ENCODE measurements at regions not wholly inside any gene's neighbourhood (a gene's known extent, or its start where the extent isn't known, plus 50 kb on each side); places are given as distances from the start of the nearest gene placed in this dataset.

GRCh38 chr4:136457004-136457403 is 1075.3 kb downstream of the PCDH18 start:
- Histone ChIP-seq H3K27ac (ENCODE audit: low read length) (no peak overlapping the region), H3K4me3 (ENCODE audit: low read length) (no peak overlapping the region), H3K36me3 (ENCODE audit: control insufficient read depth, insufficient read depth, low read length) (no peaks in the 10 kb centered on the region), H3K27me3 (ENCODE audit: control insufficient read depth, insufficient read depth, low read length) (no peaks in the 10 kb centered on the region), H3K4me1 (ENCODE audit: control insufficient read depth, insufficient read depth, low read length) (no peaks in the 10 kb centered on the region), H3K9me3 (replicated peaks; ENCODE audit: control insufficient read depth, low read depth, low read length) (peaks cover 2% of the 10 kb centered on the region)
- no peak for DNase-seq
- WGBS (ENCODE audit: insufficient coverage): 88% methylated on average over 2 of the region's 2 CpGs

GRCh38 chr4:136443006-136443405 is 1089.3 kb downstream of the PCDH18 start:
- 63% methylated on average over 2 of the region's 4 CpGs for WGBS (ENCODE audit: insufficient coverage)
- H3K4me3 ChIP-seq (ENCODE audit: low read length): no peak overlapping the region
- H3K9me3 ChIP-seq (replicated peaks; ENCODE audit: control insufficient read depth, low read depth, low read length): no peaks in the 10 kb centered on the region
- H3K36me3 ChIP-seq (ENCODE audit: control insufficient read depth, insufficient read depth, low read length): no peaks in the 10 kb centered on the region
- H3K27ac ChIP-seq (ENCODE audit: low read length): no peak overlapping the region
- H3K27me3 ChIP-seq (ENCODE audit: control insufficient read depth, insufficient read depth, low read length): no peaks in the 10 kb centered on the region
- DNase-seq: no peak
- no peaks in the 10 kb centered on the region for H3K4me1 ChIP-seq (ENCODE audit: control insufficient read depth, insufficient read depth, low read length)

GRCh38 chr4:136442447-136442846 is 1089.8 kb downstream of the PCDH18 start:
- Histone ChIP-seq H3K36me3 (ENCODE audit: control insufficient read depth, insufficient read depth, low read length) (no peaks in the 10 kb centered on the region), H3K27me3 (ENCODE audit: control insufficient read depth, insufficient read depth, low read length) (no peaks in the 10 kb centered on the region), H3K4me3 (ENCODE audit: low read length) (no peak overlapping the region), H3K9me3 (replicated peaks; ENCODE audit: control insufficient read depth, low read depth, low read length) (no peaks in the 10 kb centered on the region), H3K27ac (ENCODE audit: low read length) (no peak overlapping the region), H3K4me1 (ENCODE audit: control insufficient read depth, insufficient read depth, low read length) (no peaks in the 10 kb centered on the region)
- DNase-seq: no peak
- 93% methylated on average over 5 of the region's 5 CpGs for WGBS (ENCODE audit: insufficient coverage)

- Histone ChIP-seq H3K9me3 (replicated peaks; ENCODE audit: control insufficient read depth, low read depth, low read length) (no peaks in the 10 kb centered on the region), H3K27me3 (ENCODE audit: control insufficient read depth, insufficient read depth, low read length) (no peaks in the 10 kb centered on the region), H3K4me1 (ENCODE audit: control insufficient read depth, insufficient read depth, low read length) (no peaks in the 10 kb centered on the region), H3K4me3 (ENCODE audit: low read length) (no peak overlapping the region), H3K27ac (ENCODE audit: low read length) (no peak overlapping the region), H3K36me3 (ENCODE audit: control insufficient read depth, insufficient read depth, low read length) (no peaks in the 10 kb centered on the region)
- 93% methylated on average over 2 of the region's 7 CpGs for WGBS (ENCODE audit: insufficient coverage)
- no peak for DNase-seq
These were observed 1090.5 kb downstream of the PCDH18 start for GRCh38 chr4:136441629-136442282.

- Histone ChIP-seq H3K27me3 (ENCODE audit: control insufficient read depth, insufficient read depth, low read length) (no peaks in the 10 kb centered on the region), H3K27ac (ENCODE audit: low read length) (no peak overlapping the region), H3K36me3 (ENCODE audit: control insufficient read depth, insufficient read depth, low read length) (no peaks in the 10 kb centered on the region), H3K4me3 (ENCODE audit: low read length) (no peak overlapping the region), H3K4me1 (ENCODE audit: control insufficient read depth, insufficient read depth, low read length) (no peaks in the 10 kb centered on the region), H3K9me3 (replicated peaks; ENCODE audit: control insufficient read depth, low read depth, low read length) (no peaks in the 10 kb centered on the region)
- no peak for DNase-seq
These were observed 1093.6 kb downstream of the PCDH18 start for GRCh38 chr4:136438645-136439044.

DNA sequence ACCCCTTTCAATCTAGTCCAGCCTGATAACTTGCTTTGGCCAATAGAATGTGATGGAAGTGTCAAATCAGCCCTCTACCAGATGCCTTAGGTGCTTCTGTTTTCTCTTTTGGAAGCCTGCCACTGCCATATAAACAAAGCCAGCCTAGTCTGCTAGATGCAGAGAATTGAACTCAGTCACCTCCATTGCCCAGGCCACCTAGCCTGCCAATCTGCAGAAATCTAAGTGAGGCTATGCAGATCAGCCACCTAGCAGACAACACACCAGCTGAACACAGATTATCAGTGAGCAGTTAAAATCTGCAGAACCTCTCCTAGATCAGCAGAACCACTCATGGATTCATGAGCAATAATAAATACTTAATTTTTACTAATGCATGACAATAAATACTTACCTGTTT is 1108.2 kb downstream of the PCDH18 start:
- Histone ChIP-seq H3K4me3 (ENCODE audit: low read length) (no peak overlapping the region), H3K9me3 (replicated peaks; ENCODE audit: control insufficient read depth, low read depth, low read length) (no peaks in the 10 kb centered on the region), H3K36me3 (ENCODE audit: control insufficient read depth, insufficient read depth, low read length) (no peaks in the 10 kb centered on the region)

GRCh38 chr4:136414981-136415380 is 1117.3 kb downstream of the PCDH18 start:
- H3K27me3 ChIP-seq (ENCODE audit: control insufficient read depth, insufficient read depth, low read length): no peaks in the 10 kb centered on the region
- H3K9me3 ChIP-seq (replicated peaks; ENCODE audit: control insufficient read depth, low read depth, low read length): no peaks in the 10 kb centered on the region
- no peaks in the 10 kb centered on the region for H3K4me1 ChIP-seq (ENCODE audit: control insufficient read depth, insufficient read depth, low read length)
- H3K36me3 ChIP-seq (ENCODE audit: control insufficient read depth, insufficient read depth, low read length): no peaks in the 10 kb centered on the region
- no peak overlapping the region for H3K27ac ChIP-seq (ENCODE audit: low read length)
- no peak overlapping the region for H3K4me3 ChIP-seq (ENCODE audit: low read length)
- peak; percentile 22 for DNase-seq

More for the DNA sequence above, 1108.2 kb downstream of the PCDH18 start:
- Histone ChIP-seq H3K27me3 (ENCODE audit: control insufficient read depth, insufficient read depth, low read length) (no peaks in the 10 kb centered on the region), H3K27ac (ENCODE audit: low read length) (no peak overlapping the region), H3K4me1 (ENCODE audit: control insufficient read depth, insufficient read depth, low read length) (no peaks in the 10 kb centered on the region)
- DNase-seq: no peak

DNA sequence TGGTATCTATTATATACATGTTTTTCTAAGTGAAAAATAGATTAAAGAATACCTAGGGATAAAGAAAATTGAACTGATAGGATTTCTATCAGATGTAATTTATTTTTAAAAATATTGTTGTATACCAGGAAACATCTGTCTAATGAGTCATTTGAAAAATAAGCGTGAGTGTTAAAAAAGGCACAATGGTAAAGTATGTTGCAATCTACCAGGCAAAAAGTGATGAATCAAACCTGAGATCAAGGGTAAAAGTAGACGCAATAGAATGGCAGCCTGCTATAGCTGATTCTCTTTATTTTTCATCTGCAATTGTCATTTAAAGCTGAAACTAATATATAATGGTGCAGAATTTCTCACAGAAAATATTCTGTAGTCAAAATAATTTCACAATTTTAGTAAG is 1119.6 kb downstream of the PCDH18 start:
- H3K27ac ChIP-seq (ENCODE audit: low read length): no peak overlapping the region
- no peak for DNase-seq
- H3K9me3 ChIP-seq (replicated peaks; ENCODE audit: control insufficient read depth, low read depth, low read length): no peaks in the 10 kb centered on the region
- H3K4me3 ChIP-seq (ENCODE audit: low read length): no peak overlapping the region
- no peaks in the 10 kb centered on the region for H3K36me3 ChIP-seq (ENCODE audit: control insufficient read depth, insufficient read depth, low read length)
- no peaks in the 10 kb centered on the region for H3K4me1 ChIP-seq (ENCODE audit: control insufficient read depth, insufficient read depth, low read length)
- H3K27me3 ChIP-seq (ENCODE audit: control insufficient read depth, insufficient read depth, low read length): no peaks in the 10 kb centered on the region
- WGBS (ENCODE audit: insufficient coverage): no CpG with 5 or more reads among the region's 2 CpGs

- WGBS (ENCODE audit: insufficient coverage): 100% methylated on average over 1 of the region's 5 CpGs
- Histone ChIP-seq H3K4me3 (ENCODE audit: low read length) (no peak overlapping the region), H3K27me3 (ENCODE audit: control insufficient read depth, insufficient read depth, low read length) (no peaks in the 10 kb centered on the region), H3K4me1 (ENCODE audit: control insufficient read depth, insufficient read depth, low read length) (no peaks in the 10 kb centered on the region), H3K36me3 (ENCODE audit: control insufficient read depth, insufficient read depth, low read length) (no peaks in the 10 kb centered on the region), H3K27ac (ENCODE audit: low read length) (no peak overlapping the region), H3K9me3 (replicated peaks; ENCODE audit: control insufficient read depth, low read depth, low read length) (no peaks in the 10 kb centered on the region)
- no peak for DNase-seq
These were observed 1131.5 kb downstream of the PCDH18 start for GRCh38 chr4:136400829-136401228.

- no peak overlapping the region for H3K4me3 ChIP-seq (ENCODE audit: low read length)
- no peak for DNase-seq
- WGBS (ENCODE audit: insufficient coverage): 83% methylated on average over 42 of the region's 44 CpGs
- H3K36me3 ChIP-seq (ENCODE audit: control insufficient read depth, insufficient read depth, low read length): no peaks in the 10 kb centered on the region
- no peak overlapping the region for H3K27ac ChIP-seq (ENCODE audit: low read length)
- peaks cover 2% of the 10 kb centered on the region for H3K9me3 ChIP-seq (replicated peaks; ENCODE audit: control insufficient read depth, low read depth, low read length)
- no peaks in the 10 kb centered on the region for H3K4me1 ChIP-seq (ENCODE audit: control insufficient read depth, insufficient read depth, low read length)
- H3K27me3 ChIP-seq (ENCODE audit: control insufficient read depth, insufficient read depth, low read length): no peaks in the 10 kb centered on the region
These were observed 1137.0 kb downstream of the PCDH18 start for GRCh38 chr4:136395212-136395722.

GRCh38 chr4:136392576-136392975 is 1139.7 kb downstream of the PCDH18 start:
- Histone ChIP-seq H3K9me3 (replicated peaks; ENCODE audit: control insufficient read depth, low read depth, low read length) (peaks cover 2% of the 10 kb centered on the region), H3K36me3 (ENCODE audit: control insufficient read depth, insufficient read depth, low read length) (no peaks in the 10 kb centered on the region), H3K4me1 (ENCODE audit: control insufficient read depth, insufficient read depth, low read length) (no peaks in the 10 kb centered on the region), H3K27ac (ENCODE audit: low read length) (no peak overlapping the region), H3K27me3 (ENCODE audit: control insufficient read depth, insufficient read depth, low read length) (no peaks in the 10 kb centered on the region), H3K4me3 (ENCODE audit: low read length) (no peak overlapping the region)
- peak; percentile 59 for DNase-seq

Measured in muscle of leg (tissue), 3 donors.